Activated naive CD8-positive, alpha-beta T cell (primary cell): ENCODE measurements at regions not wholly inside any gene's neighbourhood (a gene's known extent, or its start where the extent isn't known, plus 50 kb on each side); places are given as distances from the start of the nearest gene placed in this dataset.
"Not testable (repeated sequence)": the region's sequence is repeated elsewhere in the genome, so short reads cannot be mapped to it uniquely, and the experiment has no call there.

ENCODE experiments used
- H3K27ac Mint-ChIP-seq: one replicate; pipeline ENCODE4 v1.8.0; 2021; ENCODE audit warnings: mixed read lengths
- H3K27me3 Mint-ChIP-seq: one replicate; pipeline ENCODE4 v1.8.0; 2021; ENCODE audit warnings: mixed read lengths
- H3K36me3 Mint-ChIP-seq: one replicate; pipeline ENCODE4 v1.8.0; 2021; ENCODE audit warnings: mixed read lengths
- H3K4me1 Mint-ChIP-seq: one replicate; pipeline ENCODE4 v1.8.0; 2021; ENCODE audit warnings: low read depth, mixed read lengths
- H3K4me3 Mint-ChIP-seq: one replicate; pipeline ENCODE4 v1.8.0; 2021; ENCODE audit warnings: mild to moderate bottlenecking, mixed read lengths
- H3K9me3 Mint-ChIP-seq: one replicate; pipeline ENCODE4 v1.8.0; 2021; ENCODE audit warnings: low read depth, mixed read lengths

DNA sequence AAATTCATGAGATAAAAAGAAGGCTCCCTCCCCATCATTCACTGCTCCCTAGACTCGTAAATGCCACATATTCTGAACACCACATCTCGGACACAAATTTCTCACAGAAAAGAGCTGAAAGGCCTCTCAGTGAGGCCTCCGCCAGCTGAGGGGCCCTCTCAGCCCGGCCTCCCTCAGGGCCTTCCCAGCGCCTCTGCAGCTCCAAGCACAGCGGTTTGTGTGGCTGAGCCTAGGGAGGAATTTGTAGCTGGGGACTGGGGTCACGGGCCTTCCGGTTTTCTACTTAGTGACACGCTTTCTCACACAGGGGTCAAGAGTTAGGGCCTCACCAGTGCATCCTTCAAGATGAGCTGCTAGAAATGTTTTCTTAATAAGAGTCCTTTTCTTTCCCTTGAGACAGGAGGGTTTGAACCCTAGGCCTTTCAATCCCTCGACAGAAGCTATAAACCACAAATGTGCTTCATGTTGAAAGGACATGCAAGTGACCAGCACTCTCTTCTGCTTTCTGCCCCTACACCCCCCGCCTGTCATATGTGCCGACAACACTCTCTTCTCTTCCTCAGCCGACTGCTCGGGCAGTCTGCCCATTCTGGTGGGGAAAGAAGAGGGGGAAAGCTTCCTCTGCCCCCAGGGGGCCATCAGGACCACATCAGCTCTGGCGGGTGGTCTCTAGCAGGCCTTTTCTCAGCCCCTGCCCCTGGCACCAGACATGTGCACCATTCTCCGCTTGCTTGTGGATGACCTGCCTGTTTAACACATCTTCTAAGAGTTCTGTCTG, 104.9 kb downstream of the CHIC2 start:
- Mint-ChIP-seq H3K27ac (no peak overlapping the region), H3K4me3 (no peak overlapping the region), H3K36me3 (no peaks in the 10 kb centered on the region), H3K4me1 (no peaks in the 10 kb centered on the region), H3K27me3 (no peaks in the 10 kb centered on the region), H3K9me3 (no peaks in the 10 kb centered on the region)

- no peaks in the 10 kb centered on the region for H3K27me3 Mint-ChIP-seq
- H3K4me3 Mint-ChIP-seq, result no peak overlapping the region
- no peaks in the 10 kb centered on the region for H3K36me3 Mint-ChIP-seq
- no peak overlapping the region for H3K27ac Mint-ChIP-seq
- H3K9me3 Mint-ChIP-seq, result no peaks in the 10 kb centered on the region
- H3K4me1 Mint-ChIP-seq, result no peaks in the 10 kb centered on the region
These were observed 108.0 kb downstream of the CHIC2 start for GRCh38 chr4:53956454-53956853.

DNA sequence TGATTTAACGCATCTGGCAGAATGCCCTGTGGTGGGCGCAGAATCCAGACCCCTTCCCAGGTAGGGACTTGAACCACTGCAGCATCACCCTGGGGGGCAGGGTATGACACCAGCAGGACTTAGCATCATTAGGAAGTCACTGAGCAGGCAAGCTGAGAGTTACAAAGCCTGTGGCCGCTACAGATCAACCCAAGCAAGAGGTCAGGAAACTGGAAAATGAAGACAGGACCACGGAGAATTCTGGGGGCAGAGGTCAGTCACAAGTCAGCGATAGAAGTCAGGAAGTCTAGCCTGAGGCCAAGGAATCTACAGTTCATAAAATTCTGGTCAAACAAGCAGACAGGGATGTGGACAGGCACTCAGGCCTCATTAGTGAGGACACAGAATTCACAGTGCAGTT, 108.4 kb downstream of the CHIC2 start:
- no peaks in the 10 kb centered on the region for H3K27me3 Mint-ChIP-seq
- no peak overlapping the region for H3K4me3 Mint-ChIP-seq
- no peaks in the 10 kb centered on the region for H3K9me3 Mint-ChIP-seq
- no peaks in the 10 kb centered on the region for H3K4me1 Mint-ChIP-seq
- no peaks in the 10 kb centered on the region for H3K36me3 Mint-ChIP-seq
- H3K27ac Mint-ChIP-seq, result no peak overlapping the region

- Mint-ChIP-seq H3K9me3 (no peaks in the 10 kb centered on the region), H3K36me3 (no peaks in the 10 kb centered on the region), H3K4me3 (no peak overlapping the region), H3K27me3 (peaks cover 4% of the 10 kb centered on the region), H3K27ac (no peak overlapping the region), H3K4me1 (no peaks in the 10 kb centered on the region)
These were observed 113.0 kb downstream of the CHIC2 start for GRCh38 chr4:53951414-53951813.

DNA sequence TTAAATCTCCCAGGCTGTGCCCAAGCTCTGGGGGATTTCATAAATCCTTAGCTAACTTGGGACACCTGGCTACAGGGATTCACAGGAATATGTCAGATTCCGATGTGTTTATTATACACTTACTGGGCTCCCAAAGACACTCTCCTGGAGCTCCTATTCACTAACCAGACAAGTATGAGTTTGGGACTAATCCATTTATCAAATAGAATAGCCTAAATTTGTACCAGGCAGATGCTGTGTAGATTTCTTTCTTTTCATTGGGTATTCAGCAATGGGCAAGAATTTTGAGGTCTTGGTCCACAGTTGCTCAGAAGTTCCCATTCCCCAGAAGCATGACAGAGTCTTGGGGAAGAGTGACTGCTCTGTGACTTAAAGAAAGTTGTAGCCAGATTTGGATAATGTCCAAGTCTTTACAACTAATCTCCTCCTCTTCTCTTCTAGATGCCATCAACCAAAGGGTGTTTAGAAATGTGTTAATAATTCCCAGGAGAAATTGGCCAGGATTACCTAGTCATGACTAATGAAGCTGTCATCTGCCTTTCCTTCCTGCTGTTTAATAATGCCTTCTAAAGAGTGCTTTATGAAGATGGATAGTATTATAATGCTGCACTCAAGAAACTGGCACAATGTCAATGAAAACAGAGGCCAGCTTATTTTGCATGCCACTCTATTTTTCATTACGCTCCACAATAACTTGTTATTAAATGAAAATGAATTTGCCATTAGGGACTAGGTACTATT, 120.9 kb downstream of the CHIC2 start:
- no peaks in the 10 kb centered on the region for H3K4me1 Mint-ChIP-seq
- no peak overlapping the region for H3K4me3 Mint-ChIP-seq
- H3K9me3 Mint-ChIP-seq, result peaks cover 4% of the 10 kb centered on the region
- H3K27ac Mint-ChIP-seq, result no peak overlapping the region
- peaks cover 4% of the 10 kb centered on the region for H3K27me3 Mint-ChIP-seq
- H3K36me3 Mint-ChIP-seq, result no peaks in the 10 kb centered on the region

DNA sequence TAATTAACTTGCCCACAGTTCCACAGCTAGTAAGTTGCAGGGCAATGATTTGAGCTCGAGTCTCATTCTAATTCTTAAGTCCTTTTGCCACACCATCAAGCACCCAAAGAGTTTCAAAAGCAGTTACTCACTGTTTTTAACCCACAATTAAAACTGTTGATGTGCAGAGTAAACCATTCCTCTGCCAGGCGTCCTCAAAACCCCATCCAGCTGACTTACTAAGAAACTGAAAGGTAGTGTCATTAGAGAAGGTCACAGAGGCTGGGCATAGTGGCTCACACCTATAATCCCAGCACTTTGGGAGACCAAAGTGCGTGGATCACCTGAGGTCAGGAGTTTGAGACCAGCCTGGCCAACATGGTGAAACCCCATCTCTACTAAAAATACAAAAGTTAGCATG, 121.7 kb downstream of the CHIC2 start:
- Mint-ChIP-seq H3K27ac (no peak overlapping the region), H3K36me3 (peaks cover 3% of the 10 kb centered on the region), H3K4me1 (no peaks in the 10 kb centered on the region), H3K9me3 (peaks cover 4% of the 10 kb centered on the region), H3K4me3 (no peak overlapping the region), H3K27me3 (no peaks in the 10 kb centered on the region)

DNA sequence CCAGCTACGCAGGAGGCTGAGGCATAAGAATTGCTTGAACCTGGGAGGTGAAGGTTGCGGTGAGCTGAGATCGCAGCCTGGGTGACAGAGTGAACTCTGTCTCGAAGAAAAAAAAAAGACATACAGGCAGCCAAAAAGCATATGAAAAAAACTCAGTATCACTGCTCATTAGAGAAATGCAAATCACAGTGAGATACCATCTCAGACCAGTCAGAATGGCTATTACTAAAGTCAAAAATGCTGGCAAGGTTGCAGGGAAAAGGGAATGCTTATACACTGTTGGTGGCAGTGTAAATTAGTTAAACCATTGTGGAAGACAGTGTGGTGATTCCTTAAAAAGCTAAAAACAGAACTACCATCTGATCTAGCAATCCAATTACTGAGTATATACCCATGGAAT, 123.1 kb downstream of the CHIC2 start:
- no peaks in the 10 kb centered on the region for H3K4me1 Mint-ChIP-seq
- H3K36me3 Mint-ChIP-seq, result peaks cover 3% of the 10 kb centered on the region
- H3K27me3 Mint-ChIP-seq, result no peaks in the 10 kb centered on the region
- H3K4me3 Mint-ChIP-seq, result no peak overlapping the region
- H3K9me3 Mint-ChIP-seq, result peaks cover 4% of the 10 kb centered on the region
- H3K27ac Mint-ChIP-seq, result no peak overlapping the region

DNA sequence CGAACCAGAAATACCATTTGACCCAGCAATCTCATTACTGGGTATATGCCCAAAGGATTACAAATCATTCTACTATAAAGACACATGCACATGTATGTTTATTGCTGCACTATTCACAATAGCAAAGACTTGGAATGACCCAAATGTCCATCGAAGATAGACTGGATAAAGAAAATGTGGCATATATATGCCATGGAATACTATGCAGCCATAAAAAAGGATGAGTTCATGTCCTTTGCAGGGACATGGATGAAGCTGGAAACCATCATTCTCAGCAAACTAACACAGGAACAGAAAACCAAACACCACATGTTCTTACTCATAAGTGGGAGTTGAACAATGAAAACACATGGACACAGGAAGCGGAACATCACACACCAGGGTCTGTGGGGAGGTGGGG, 124.5 kb downstream of the CHIC2 start:
- H3K9me3 Mint-ChIP-seq, H3K36me3 Mint-ChIP-seq, H3K4me3 Mint-ChIP-seq, H3K4me1 Mint-ChIP-seq, H3K27ac Mint-ChIP-seq, H3K27me3 Mint-ChIP-seq: not testable (repeated sequence)

- H3K36me3 Mint-ChIP-seq, result peaks cover 3% of the 10 kb centered on the region
These were observed 126.5 kb downstream of the CHIC2 start for GRCh38 chr4:53937918-53938317.

DNA sequence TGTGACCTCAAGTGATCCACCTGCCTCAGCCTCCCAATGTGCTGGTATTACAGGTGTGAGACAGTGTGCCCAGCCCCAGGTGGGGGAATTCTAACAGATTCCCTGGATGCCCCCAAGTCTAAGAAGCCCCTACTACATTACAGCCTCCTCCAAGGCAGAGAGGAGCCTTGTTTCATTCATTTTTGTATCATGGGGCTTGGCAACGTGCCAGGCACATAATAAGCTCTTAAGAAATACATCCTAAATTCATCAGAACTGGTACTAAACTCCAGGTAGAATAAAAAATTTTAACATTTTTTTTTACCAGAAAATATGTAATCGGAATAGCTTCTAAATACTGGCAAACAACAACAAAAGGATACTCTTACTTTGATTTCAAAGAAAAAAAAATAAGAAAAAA, 127.1 kb downstream of the CHIC2 start:
- Mint-ChIP-seq H3K27ac (no peak overlapping the region), H3K27me3 (peaks cover 2% of the 10 kb centered on the region), H3K9me3 (peaks cover 4% of the 10 kb centered on the region), H3K4me3 (no peak overlapping the region), H3K36me3 (peaks cover 3% of the 10 kb centered on the region), H3K4me1 (no peaks in the 10 kb centered on the region)

More at GRCh38 chr4:53937918-53938317, 126.5 kb downstream of the CHIC2 start:
- no peak overlapping the region for H3K4me3 Mint-ChIP-seq
- peaks cover 2% of the 10 kb centered on the region for H3K27me3 Mint-ChIP-seq
- H3K4me1 Mint-ChIP-seq, result no peaks in the 10 kb centered on the region
- no peak overlapping the region for H3K27ac Mint-ChIP-seq
- H3K9me3 Mint-ChIP-seq, result peaks cover 4% of the 10 kb centered on the region

DNA sequence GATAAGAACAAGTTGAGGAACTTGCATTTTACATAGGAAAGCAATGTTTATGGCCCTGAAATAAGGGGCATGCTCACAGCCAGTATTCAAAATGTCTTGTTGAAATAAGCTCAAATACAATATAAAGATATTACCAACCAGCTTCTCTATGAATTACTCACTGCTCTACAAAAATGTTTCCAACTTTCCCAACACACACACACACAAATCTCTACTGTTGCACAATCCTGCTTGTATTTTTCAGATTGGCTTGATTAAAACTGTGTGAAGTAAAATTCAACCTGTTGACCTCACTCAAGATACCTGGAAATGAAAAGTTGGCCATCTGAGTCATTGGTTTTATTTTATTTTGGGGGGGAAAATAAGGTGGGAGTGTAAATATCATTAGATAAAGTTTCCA, 128.6 kb downstream of the CHIC2 start:
- peaks cover 2% of the 10 kb centered on the region for H3K27me3 Mint-ChIP-seq
- H3K36me3 Mint-ChIP-seq, result peaks cover 3% of the 10 kb centered on the region
- H3K27ac Mint-ChIP-seq, result no peak overlapping the region
- H3K9me3 Mint-ChIP-seq, result peaks cover 4% of the 10 kb centered on the region
- no peak overlapping the region for H3K4me3 Mint-ChIP-seq
- no peaks in the 10 kb centered on the region for H3K4me1 Mint-ChIP-seq

- Mint-ChIP-seq H3K36me3 (peaks cover 2% of the 10 kb centered on the region), H3K4me3 (no peak overlapping the region), H3K9me3 (no peaks in the 10 kb centered on the region), H3K4me1 (no peaks in the 10 kb centered on the region), H3K27ac (no peak overlapping the region), H3K27me3 (peaks cover 2% of the 10 kb centered on the region)
These were observed 131.4 kb downstream of the CHIC2 start for GRCh38 chr4:53932796-53933610.

- no peak overlapping the region for H3K27ac Mint-ChIP-seq
- H3K4me1 Mint-ChIP-seq, result no peaks in the 10 kb centered on the region
- H3K36me3 Mint-ChIP-seq, result no peaks in the 10 kb centered on the region
- H3K27me3 Mint-ChIP-seq, result peaks cover 2% of the 10 kb centered on the region
- H3K9me3 Mint-ChIP-seq, result no peaks in the 10 kb centered on the region
- no peak overlapping the region for H3K4me3 Mint-ChIP-seq
These were observed 132.9 kb downstream of the CHIC2 start for GRCh38 chr4:53931461-53931961.

GRCh38 chr4:53929955-53930798, 134.2 kb downstream of the CHIC2 start:
- peaks cover under 1% of the 10 kb centered on the region for H3K27me3 Mint-ChIP-seq
- H3K36me3 Mint-ChIP-seq, result no peaks in the 10 kb centered on the region
- no peak overlapping the region for H3K4me3 Mint-ChIP-seq
- H3K27ac Mint-ChIP-seq, result no peak overlapping the region
- H3K4me1 Mint-ChIP-seq, result no peaks in the 10 kb centered on the region
- H3K9me3 Mint-ChIP-seq, result no peaks in the 10 kb centered on the region
